GM18502 (cell line): ENCODE measurements at regions not wholly inside any gene's neighbourhood (a gene's known extent, or its start where the extent isn't known, plus 50 kb on each side); places are given as distances from the start of the nearest gene placed in this dataset.

Experiments used
- ATAC-seq: cut with Tn5 transposase; IDR thresholded peaks from one replicate; pipeline ENCODE4 v1.9.1; 2021; ENCODE audit warnings: mild to moderate bottlenecking; ENCODE audit not compliant: unreplicated experiment, poor library complexity

DNA sequence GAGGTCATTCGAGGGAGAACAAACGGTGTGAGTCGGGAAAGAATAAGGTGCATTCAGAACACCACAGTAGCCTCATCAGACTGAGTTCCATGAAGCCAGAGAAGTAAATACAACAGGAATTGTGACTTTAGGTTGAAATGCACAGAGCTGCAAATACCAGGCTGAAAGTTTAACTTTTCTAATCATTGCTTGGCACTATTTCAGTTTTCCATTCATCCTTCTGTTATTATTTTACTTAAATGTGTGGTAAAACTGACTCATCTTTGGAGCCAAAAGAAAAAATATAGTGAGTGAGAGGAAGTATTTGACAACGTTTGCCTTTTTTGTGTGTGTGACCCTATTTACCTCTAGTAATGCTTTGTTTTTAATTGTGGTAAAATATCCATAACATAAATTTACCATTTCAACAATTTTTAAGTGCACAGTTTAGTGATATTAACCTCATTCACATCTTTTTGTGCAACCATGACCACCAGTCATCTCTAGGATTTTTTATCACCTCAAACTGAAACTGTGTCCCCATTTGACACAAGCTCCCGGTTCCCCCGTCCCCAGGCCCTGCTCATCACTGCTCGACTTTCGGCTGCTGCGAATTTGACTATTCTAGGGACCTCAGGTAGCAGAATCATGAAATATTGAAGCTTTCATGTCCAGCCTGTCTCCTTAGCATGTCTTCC, 166.8 kb downstream of the HSD17B3 start:
- no peak for ATAC-seq

DNA sequence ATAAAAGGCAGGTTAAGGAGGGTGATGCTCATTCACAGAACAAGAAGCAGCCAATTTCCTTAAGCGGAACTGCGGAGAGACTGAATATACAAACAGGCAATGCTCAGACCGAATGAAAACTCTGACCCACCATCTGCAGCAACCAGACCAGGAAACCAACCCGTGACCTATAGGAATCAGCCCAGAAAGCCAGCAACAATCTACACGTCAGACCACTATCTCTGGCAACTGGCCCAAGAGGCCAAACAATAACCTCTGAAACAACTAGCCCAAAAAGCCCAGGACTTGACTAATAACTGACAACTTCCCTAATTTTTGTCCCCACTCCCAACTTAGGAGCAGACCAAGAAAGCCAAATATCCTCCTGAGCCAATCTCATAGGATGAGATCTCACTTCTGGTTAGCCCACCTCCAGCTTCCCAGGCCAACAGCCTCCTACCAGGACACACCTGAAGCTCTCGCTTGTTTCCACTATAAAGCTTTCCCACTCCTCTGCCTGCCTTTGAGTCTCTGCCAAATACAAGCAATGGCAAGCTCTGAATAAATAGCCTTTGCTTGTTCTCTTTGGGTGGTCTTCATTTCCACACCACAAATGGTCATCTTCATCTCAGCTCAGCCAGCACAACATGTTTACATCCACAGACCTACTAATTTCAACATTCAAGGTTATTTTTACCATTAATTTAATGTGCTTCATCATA, 168.5 kb downstream of the HSD17B3 start:
- no peak for ATAC-seq

DNA sequence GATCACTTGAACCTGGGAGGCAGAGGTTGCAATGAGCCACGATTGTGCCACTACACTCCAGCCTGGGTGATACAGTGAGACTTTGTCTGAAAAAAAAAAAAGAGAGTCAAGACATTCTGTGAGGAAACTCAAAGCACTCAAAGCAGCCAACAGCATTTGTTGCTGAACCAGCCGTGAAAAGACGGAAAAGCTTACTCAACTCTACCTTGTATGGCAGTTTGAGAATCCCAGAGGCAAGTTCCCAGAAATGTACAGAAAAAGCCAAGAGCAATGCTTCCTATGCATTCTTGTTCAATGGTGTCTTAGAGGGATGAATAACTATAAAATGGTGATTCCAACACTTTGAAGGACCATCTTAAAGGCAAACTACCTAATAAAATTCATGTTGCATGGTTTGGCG, 170.2 kb downstream of the HSD17B3 start:
- ATAC-seq: no peak

DNA sequence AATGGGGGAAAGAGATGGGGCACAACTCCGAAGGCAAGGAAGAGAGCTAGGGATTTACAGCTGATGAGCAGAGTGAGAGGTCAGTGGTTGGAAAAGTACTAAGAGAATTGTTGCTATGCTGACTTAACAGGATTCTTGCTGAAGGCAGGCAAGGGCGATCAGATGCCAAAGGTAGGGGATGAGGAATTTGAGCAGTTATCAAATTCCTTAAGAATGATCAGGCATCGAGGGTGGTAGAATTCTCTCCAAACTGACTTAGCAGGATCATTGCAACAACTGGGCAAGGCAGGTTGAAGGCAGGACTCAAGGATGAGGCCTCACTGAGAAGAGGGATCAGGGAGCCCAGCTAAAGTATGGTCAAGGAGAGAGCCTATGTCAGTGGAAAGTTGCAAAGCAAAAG, 171.0 kb downstream of the HSD17B3 start:
- no peak for ATAC-seq

DNA sequence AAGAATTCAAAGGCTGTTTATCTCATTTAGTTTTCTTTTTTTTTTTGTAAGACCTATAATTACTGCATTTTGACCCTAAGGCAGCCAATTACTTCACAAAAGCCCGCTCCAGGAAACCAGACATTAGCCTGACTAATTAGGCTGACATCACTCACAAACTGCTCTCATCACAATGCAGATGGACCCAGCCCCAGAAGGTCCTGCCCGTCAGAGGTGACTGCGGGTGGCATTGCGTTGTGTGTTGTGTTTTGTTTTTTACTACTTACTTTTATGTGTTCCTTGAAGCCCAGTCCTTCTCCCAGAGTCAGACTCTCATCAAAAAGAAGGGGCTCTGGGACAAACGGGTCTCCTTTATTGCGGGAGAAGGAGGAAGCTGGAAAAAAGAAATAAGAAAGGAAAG, 172.2 kb downstream of the HSD17B3 start:
- ATAC-seq: no peak

DNA sequence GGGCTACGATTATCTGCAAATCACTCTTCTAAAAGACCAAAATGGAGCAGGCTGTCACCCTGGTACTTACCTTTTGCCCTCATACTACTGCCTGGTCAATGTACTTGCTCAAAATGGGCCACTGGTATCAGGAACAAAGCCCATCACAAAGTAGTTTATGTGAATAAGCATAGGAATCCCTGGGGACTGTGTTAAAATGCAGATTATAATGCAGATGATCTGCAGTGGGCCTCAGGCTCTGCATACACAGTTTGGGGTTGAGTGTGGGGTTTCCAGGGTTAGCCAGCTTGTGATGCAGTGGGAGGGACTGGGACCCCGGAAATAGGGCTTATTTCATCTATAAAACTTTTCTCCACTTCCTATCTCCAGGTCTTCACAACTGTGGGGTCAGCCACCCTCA, 173.1 kb downstream of the HSD17B3 start:
- no peak for ATAC-seq

GRCh38 chr9:96126321-96126881, 175.6 kb downstream of the HSD17B3 start:
- ATAC-seq: no peak

- no peak for ATAC-seq
These were observed 176.4 kb downstream of the HSD17B3 start for GRCh38 chr9:96125624-96126023.

GRCh38 chr9:96122751-96123150, 179.2 kb downstream of the HSD17B3 start:
- ATAC-seq: no peak

GRCh38 chr9:96122282-96122681, 179.7 kb downstream of the HSD17B3 start:
- no peak for ATAC-seq

DNA sequence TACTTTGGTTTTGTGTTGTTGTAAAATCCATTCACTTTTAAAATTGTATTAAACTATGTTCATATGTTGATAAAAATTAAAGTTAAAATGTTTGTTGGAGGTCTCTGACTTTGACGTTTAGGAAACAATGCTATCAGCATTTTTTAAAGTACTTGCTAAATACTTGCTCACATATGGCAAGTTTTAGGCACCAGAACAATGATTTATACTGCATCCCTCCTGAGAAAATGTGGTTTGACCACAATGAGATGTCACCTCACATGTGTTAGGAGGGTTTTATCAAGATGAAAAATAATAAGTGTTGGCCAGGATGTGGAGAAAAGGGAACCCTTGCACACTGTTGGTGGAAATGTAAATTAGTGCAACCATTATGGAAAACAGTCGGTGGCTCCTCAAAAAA, 180.8 kb downstream of the HSD17B3 start:
- ATAC-seq: no peak

GRCh38 chr9:96117398-96118080, 184.4 kb downstream of the HSD17B3 start:
- no peak for ATAC-seq

GRCh38 chr9:96116275-96117064, 185.5 kb downstream of the HSD17B3 start:
- no peak for ATAC-seq

GRCh38 chr9:96115836-96116235, 186.1 kb downstream of the HSD17B3 start:
- ATAC-seq: no peak

DNA sequence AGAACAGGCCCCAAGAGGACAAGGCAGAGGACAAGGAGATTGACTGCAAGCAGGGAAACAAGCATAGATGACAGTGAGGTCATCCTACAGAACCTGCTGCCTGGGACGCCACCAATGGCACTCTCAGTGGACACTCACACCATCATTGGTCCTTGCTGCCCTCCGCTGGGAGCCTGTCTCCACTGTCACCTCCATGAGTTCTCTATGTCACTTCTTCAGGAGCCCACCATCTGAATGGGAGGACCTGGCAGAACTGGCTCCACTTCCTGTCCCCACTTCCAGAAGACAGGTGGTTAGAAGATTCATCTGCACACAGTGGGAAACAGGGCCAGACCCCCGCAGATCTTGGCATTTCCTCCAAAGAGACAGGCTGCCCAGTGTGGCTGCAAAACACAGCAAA, 188.9 kb downstream of the HSD17B3 start:
- ATAC-seq: no peak

DNA sequence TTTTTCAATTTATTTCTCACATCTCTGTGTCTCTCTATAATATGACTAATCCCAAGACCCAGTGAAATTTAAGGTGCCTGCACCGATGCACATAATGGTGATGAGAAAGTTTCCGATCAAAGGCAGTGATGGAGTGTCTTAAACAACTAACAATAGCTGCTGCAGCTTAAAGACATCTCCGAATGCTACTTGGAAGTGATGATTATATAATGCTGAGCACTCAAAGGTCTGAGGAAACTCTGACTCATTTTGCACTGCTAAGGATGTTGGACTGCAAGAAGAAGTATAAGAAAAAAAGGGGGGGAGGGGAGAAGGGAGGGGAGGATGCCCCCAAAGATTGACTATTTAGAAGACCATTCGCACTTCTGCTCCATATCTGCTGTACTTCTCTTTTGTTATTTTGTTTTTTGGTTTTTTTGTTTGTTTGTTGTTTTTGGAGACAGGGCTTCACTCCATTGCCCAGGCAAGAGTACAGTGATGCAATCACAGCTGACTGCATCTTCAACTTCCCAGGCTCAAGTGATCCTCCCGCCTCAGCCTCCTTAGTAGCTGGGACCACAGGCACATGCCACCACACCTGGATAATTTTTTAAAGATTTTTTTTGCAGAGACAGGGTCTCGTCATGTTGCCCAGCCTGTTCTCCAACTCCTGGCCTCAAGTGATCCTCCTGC, 192.2 kb downstream of the HSD17B3 start:
- ATAC-seq: no peak

- ATAC-seq: no peak
These were observed 193.1 kb downstream of the HSD17B3 start for GRCh38 chr9:96108691-96109380.

DNA sequence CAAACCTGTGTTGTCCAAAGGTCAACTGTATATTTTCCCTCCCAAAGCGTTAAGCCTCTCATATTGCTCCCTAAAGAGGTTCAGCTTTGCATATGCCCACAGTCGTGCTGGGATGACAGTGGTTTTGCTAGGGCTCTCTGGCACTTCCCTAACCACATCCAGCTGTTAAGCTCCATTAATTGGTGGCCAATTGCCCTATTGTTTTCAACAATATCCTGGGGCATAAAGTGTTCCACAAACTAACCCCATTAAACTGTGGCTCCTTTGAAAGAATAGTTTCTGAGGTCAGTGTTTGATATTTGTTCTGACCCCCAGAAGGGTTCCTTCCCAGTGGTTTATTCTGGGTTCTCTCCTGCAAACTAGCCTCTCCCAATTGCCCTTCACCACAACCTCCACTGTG, 194.5 kb downstream of the HSD17B3 start:
- no peak for ATAC-seq
